Endothelial cell (in vitro differentiated cells): ENCODE measurements at regions not wholly inside any gene's neighbourhood (a gene's known extent, or its start where the extent isn't known, plus 50 kb on each side); places are given as distances from the start of the nearest gene placed in this dataset.

ENCODE experiments used
- DNase-seq: peaks from one replicate; pipeline ENCODE4 v3.0.0; 2021; ENCODE audit warnings: low spot score
- H3K27ac Mint-ChIP-seq: one replicate; pipeline ENCODE4 v1.8.0; 2021; ENCODE audit warnings: mixed read lengths, inconsistent platforms; ENCODE audit not compliant: unreplicated experiment
- H3K27me3 Mint-ChIP-seq: one replicate; pipeline ENCODE4 v1.8.0; 2021; ENCODE audit warnings: mild to moderate bottlenecking, moderate library complexity, mixed read lengths, inconsistent platforms; ENCODE audit not compliant: unreplicated experiment
- H3K36me3 Mint-ChIP-seq: one replicate; pipeline ENCODE4 v1.8.0; 2021; ENCODE audit warnings: mild to moderate bottlenecking, low read depth, mixed read lengths, inconsistent platforms; ENCODE audit not compliant: unreplicated experiment
- H3K4me1 Mint-ChIP-seq: one replicate; pipeline ENCODE4 v1.8.0; 2021; ENCODE audit warnings: mild to moderate bottlenecking, mixed read lengths, inconsistent platforms; ENCODE audit not compliant: unreplicated experiment
- H3K4me3 Mint-ChIP-seq: one replicate; pipeline ENCODE4 v1.8.0; 2021; ENCODE audit warnings: mild to moderate bottlenecking, mixed read lengths, inconsistent platforms; ENCODE audit not compliant: unreplicated experiment
- H3K9me3 Mint-ChIP-seq: one replicate; pipeline ENCODE4 v1.8.0; 2021; ENCODE audit warnings: mixed read lengths, inconsistent platforms; ENCODE audit not compliant: unreplicated experiment
- TF ChIP-seq, protein P1 (sequence below): fragments of 200-600 bp; sonication (generic); IDR thresholded peaks from one replicate; pipeline ENCODE4 v1.5.0; 2021; ENCODE audit warnings: antibody characterized with exemption; ENCODE audit not compliant: unreplicated experiment

DNA sequence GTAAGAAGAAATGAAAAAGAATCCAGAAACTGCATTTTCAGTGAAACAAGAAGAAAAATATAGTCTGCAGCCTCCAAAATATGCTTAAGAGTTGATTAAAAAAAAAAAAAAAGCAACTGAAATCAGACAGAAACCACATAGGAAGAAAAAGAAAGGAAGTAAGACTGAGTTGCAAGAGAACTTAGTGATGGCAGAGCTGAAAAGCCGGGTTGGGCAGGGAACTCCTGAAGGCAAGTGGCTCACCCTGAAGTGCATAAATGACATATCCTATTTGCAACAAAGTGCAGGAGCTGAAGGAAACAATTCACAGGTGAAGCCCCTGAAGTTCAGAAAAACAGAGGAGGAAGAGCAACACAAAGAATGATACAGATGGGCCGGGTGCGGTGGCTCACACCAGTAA, 108.8 kb upstream of the SLC25A36 start:
- no peak overlapping the region for H3K27ac Mint-ChIP-seq
- no peak overlapping the region for H3K4me3 Mint-ChIP-seq
- H3K27me3 Mint-ChIP-seq, result no peaks in the 10 kb centered on the region
- H3K9me3 Mint-ChIP-seq, result no peaks in the 10 kb centered on the region
- H3K4me1 Mint-ChIP-seq, result peaks cover 4% of the 10 kb centered on the region
- TF ChIP-seq, protein P1, sequence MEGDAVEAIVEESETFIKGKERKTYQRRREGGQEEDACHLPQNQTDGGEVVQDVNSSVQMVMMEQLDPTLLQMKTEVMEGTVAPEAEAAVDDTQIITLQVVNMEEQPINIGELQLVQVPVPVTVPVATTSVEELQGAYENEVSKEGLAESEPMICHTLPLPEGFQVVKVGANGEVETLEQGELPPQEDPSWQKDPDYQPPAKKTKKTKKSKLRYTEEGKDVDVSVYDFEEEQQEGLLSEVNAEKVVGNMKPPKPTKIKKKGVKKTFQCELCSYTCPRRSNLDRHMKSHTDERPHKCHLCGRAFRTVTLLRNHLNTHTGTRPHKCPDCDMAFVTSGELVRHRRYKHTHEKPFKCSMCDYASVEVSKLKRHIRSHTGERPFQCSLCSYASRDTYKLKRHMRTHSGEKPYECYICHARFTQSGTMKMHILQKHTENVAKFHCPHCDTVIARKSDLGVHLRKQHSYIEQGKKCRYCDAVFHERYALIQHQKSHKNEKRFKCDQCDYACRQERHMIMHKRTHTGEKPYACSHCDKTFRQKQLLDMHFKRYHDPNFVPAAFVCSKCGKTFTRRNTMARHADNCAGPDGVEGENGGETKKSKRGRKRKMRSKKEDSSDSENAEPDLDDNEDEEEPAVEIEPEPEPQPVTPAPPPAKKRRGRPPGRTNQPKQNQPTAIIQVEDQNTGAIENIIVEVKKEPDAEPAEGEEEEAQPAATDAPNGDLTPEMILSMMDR, result no peak
- DNase-seq, result no peak
- H3K36me3 Mint-ChIP-seq, result no peaks in the 10 kb centered on the region

DNA sequence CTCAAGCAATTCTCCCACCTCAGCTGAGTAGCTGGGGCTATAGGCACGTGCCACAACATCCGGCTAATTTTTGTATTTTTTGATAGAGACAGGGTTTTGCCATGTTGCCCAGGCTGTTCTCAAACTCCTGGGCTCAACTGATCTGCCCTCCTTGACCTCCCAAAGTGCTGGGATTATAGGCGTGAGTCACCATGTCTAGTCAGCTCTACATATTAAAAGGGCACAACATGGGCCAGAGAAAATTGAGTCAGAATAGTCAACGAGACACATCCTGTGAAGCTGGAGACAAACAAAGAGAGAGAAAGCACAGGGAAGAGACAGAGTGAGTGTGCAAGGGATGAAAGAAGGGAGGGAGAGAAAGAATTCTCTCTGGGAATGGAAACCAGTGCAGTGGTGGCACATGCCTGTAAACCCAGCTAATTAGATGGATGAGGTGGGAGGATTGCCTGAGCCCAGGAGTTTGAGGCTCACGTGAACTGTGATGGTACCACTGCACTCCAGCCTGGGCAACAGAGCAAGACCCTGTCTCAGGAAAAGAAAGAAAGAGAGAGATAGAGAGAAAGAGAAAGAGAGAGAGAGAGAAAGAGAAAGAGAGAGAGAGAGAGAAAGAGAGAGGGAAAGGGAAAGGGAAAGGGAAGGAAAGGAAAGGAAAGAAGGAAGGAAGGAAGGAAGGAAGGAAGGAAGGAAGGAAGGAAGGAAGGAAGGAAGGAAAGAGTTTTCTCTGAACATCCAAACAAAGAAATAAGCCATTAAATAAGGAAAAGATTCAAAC, 107.2 kb upstream of the SLC25A36 start:
- Mint-ChIP-seq H3K4me1 (peaks cover 4% of the 10 kb centered on the region), H3K36me3 (no peaks in the 10 kb centered on the region), H3K27ac (no peak overlapping the region), H3K9me3 (no peaks in the 10 kb centered on the region), H3K27me3 (no peaks in the 10 kb centered on the region), H3K4me3 (no peak overlapping the region)
- TF ChIP-seq, protein P1, result no peak
- DNase-seq, result no peak

DNA sequence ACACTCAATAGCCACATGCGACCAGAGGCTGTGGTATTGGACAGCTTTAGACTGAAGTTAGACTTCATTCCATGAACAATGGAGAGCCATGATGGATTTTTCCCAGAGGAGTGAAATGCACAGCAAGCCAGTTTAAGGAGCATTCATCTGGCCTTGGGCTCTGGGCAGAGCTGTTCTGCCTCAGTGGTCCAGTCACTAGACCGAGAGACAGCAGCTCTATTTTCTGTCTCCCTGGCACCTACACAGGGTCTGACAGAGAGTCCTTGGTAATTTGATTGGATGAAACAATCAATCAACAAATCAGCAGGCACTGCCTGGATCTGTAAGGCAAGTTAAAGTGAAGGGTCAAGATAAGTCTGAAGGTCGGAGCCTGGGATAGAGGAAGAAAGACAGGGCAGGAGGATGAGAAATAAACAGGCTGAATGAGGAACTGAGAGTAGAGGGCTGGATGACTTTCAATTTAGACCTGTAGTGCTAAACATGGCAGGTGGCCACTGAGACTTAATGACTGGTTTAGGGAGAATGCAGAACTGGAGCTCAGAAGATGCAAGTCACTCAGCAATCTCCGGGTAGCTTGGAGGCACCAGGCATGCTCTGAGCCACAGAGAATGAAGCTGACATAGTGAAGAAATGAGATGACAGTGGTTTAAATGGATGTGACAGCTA, 98.5 kb upstream of the SLC25A36 start:
- H3K27ac Mint-ChIP-seq, result no peak overlapping the region
- no peaks in the 10 kb centered on the region for H3K9me3 Mint-ChIP-seq
- DNase-seq, result no peak
- no peak overlapping the region for H3K4me3 Mint-ChIP-seq
- H3K36me3 Mint-ChIP-seq, result no peaks in the 10 kb centered on the region
- H3K27me3 Mint-ChIP-seq, result peaks cover 1% of the 10 kb centered on the region
- TF ChIP-seq, protein P1, result no peak
- peaks cover 11% of the 10 kb centered on the region for H3K4me1 Mint-ChIP-seq

DNA sequence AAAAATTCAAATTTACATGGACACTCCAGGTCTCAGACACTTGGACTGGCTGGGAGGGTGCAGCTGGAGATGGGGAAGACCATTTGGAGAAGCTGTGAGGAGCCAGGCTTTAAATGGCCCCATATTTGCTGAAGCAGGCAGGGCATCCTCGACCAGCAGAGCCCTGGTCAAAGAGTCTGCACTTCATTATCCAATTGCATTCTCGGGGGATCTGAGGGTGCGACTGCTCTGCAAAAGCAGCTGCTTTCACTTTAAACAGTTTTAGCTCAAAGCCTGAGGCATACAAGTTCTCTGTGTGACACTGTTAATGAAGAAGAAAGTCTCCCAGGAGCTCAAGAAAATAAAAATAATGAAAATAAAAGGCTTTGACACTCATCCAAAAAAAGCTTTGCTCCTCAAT, 98.0 kb upstream of the SLC25A36 start:
- Mint-ChIP-seq H3K36me3 (no peaks in the 10 kb centered on the region), H3K4me1 (peaks cover 11% of the 10 kb centered on the region)
- TF ChIP-seq, protein P1, result no peak

DNA sequence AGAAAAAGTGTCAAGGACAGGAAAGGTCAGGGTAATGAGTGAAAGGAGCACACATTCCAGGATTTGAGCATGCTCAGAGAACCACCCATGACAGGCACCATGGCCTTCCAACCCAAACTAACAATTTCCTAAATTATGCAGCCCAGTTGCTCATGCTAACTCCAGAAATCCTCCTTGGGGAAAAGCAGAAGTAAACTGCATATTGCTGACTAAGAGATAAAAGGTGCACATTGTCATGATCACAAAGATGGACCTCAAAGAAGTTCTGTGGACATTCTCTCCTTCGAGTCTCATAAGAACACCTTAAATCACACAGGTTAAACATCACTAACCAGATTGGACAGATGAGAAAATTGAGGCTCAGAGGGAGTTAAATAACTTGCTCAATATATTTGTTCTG, 97.6 kb upstream of the SLC25A36 start:
- no peaks in the 10 kb centered on the region for H3K36me3 Mint-ChIP-seq

More for the DNA sequence above, 98.0 kb upstream of the SLC25A36 start:
- Mint-ChIP-seq H3K27ac (no peak overlapping the region), H3K27me3 (peaks cover 1% of the 10 kb centered on the region), H3K4me3 (no peak overlapping the region), H3K9me3 (no peaks in the 10 kb centered on the region)
- no peak for DNase-seq

More for the DNA sequence above, 97.6 kb upstream of the SLC25A36 start:
- no peak overlapping the region for H3K27ac Mint-ChIP-seq
- DNase-seq, result no peak
- H3K4me1 Mint-ChIP-seq, result peaks cover 11% of the 10 kb centered on the region
- TF ChIP-seq, protein P1, result no peak
- H3K27me3 Mint-ChIP-seq, result peaks cover 1% of the 10 kb centered on the region
- no peak overlapping the region for H3K4me3 Mint-ChIP-seq
- H3K9me3 Mint-ChIP-seq, result no peaks in the 10 kb centered on the region
